ENCODE measurements at regions not wholly inside any gene's neighbourhood (a gene's known extent, or its start where the extent isn't known, plus 50 kb on each side); places are given as distances from the start of the nearest gene placed in this dataset.

- TF ChIP-seq CTCF (IDR thresholded peaks at IDR 0.05) (no peak), EZH2 (IDR thresholded peaks at IDR 0.05; ENCODE audit: borderline replicate concordance, insufficient read depth, low read depth, low read length, poor library complexity, severe bottlenecking) (no peak)
Measured at GRCh38 chr12:23193552-23193951, 568.6 kb downstream of the ETNK1 start.

All from B cell (primary cell).